PFSK-1 (cell line): ENCODE measurements at regions not wholly inside any gene's neighbourhood (a gene's known extent, or its start where the extent isn't known, plus 50 kb on each side); places are given as distances from the start of the nearest gene placed in this dataset.

Source experiments
- FOXP2 ChIP-seq: optimal IDR thresholded peaks from 2 replicates; pipeline ENCODE3; 2011; ENCODE audit warnings: borderline replicate concordance, control low read depth, inconsistent platforms; ENCODE audit not compliant: insufficient read depth; ENCODE audit errors: extremely low read length, extremely low read depth
- POLR2AphosphoS5 ChIP-seq: IDR thresholded peaks from 2 replicates; pipeline ENCODE4 v1.6.1; 2012; ENCODE audit warnings: low read depth, mild to moderate bottlenecking, control low read depth, low read length, moderate library complexity
- REST ChIP-seq, 2 experiments: IDR thresholded peaks; 2 replicates each; pipeline versions ENCODE4 v1.6.1 to v1.8.0; 2011 to 2012; ENCODE audit warnings: low read depth in 2 of 2, low read length in 2 of 2, control low read depth in 1 of 2, inconsistent platforms in 1 of 2, mild to moderate bottlenecking in 1 of 2, moderate library complexity in 1 of 2; ENCODE audit not compliant: insufficient read depth in 1 of 2
- SIN3A ChIP-seq: IDR thresholded peaks from 2 replicates; pipeline ENCODE4 v1.6.1; 2012; ENCODE audit warnings: mild to moderate bottlenecking, low read length, moderate library complexity, borderline replicate concordance; ENCODE audit not compliant: insufficient read depth
- TAF1 ChIP-seq: IDR thresholded peaks from 2 replicates; pipeline ENCODE4 v1.6.1; 2012; ENCODE audit warnings: low read length, control low read depth, borderline replicate concordance; ENCODE audit not compliant: insufficient read depth

- TF ChIP-seq TAF1, result no peak
- no peak for TF ChIP-seq SIN3A
- no peak for TF ChIP-seq FOXP2
- no peak for TF ChIP-seq REST (IDR thresholded peaks at IDR 0.05; ENCODE audit: insufficient read depth in 1 of 2, low read depth in 2 of 2, low read length in 2 of 2)
- TF ChIP-seq POLR2AphosphoS5, result no peak
Observed at GRCh38 chr10:8656261-8656660, 601.8 kb downstream of the GATA3 start.

GRCh38 chr10:8659982-8660381 lies 605.5 kb downstream of the GATA3 start:
- TF ChIP-seq TAF1 (no peak), POLR2AphosphoS5 (no peak), REST (IDR thresholded peaks at IDR 0.05; ENCODE audit: insufficient read depth in 1 of 2, low read depth in 2 of 2, low read length in 2 of 2) (no peak), SIN3A (no peak), FOXP2 (no peak)

- TF ChIP-seq TAF1 (no peak), REST (IDR thresholded peaks at IDR 0.05; ENCODE audit: insufficient read depth in 1 of 2, low read depth in 2 of 2, low read length in 2 of 2) (no peak), SIN3A (no peak), POLR2AphosphoS5 (no peak), FOXP2 (no peak)
Observed at GRCh38 chr10:8661886-8662285, 607.4 kb downstream of the GATA3 start.

- TF ChIP-seq REST (IDR thresholded peaks at IDR 0.05; ENCODE audit: insufficient read depth in 1 of 2, low read depth in 2 of 2, low read length in 2 of 2) (no peak), POLR2AphosphoS5 (no peak), SIN3A (no peak), FOXP2 (no peak), TAF1 (no peak)
Observed at GRCh38 chr10:8663131-8663530, 608.6 kb downstream of the GATA3 start.

- TF ChIP-seq SIN3A (no peak), REST (IDR thresholded peaks at IDR 0.05; ENCODE audit: insufficient read depth in 1 of 2, low read depth in 2 of 2, low read length in 2 of 2) (no peak), POLR2AphosphoS5 (no peak), FOXP2 (no peak), TAF1 (no peak)
Observed at GRCh38 chr10:8665322-8665721, 610.8 kb downstream of the GATA3 start.
